SW 1271 (cell line): ENCODE measurements at regions not wholly inside any gene's neighbourhood (a gene's known extent, or its start where the extent isn't known, plus 50 kb on each side); places are given as distances from the start of the nearest gene placed in this dataset.

Source experiments
- DNase-seq, 2 experiments: peaks; one replicate each; lab custom pipeline; 2025; lab: John Stamatoyannopoulos, UW

DNA sequence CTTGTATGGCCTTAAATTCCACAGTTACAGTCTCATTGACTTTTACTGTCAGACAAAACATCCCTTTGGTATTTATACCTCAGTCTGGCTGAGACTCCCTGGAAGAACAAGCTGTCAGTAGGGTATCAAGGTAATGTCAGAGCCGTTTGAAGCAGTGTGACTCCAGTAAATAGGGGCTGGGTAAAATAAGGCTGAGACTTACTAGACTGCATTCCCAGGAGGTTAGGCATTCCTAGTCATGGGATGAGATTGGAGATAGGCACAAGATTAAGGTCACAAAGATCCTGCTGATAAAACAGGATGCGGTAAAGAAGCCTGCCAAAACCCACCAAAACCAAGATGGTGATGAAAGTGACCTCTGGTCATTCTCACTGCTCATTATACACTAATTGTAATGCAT lies 219.5 kb upstream of the SKOR2 start:
- DNase-seq = no peak

DNA sequence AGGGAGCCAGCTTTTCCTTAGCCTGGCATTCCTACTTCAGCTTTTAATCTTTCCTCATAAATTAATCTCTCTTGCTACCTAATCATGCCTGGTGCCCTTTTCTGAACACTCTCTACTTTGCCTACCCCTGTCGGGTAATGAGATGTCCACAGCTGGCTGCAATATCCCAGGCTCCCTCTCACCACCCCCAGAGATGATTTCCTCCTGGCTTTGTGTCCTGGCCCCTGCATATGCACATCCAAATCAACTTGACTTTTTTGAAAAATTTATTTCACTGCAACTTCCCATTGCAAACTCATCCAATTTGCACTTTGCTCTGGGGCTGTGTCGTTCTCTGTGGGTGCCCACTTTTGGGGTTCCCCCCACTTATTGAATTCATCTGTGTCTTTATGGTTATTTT lies 218.1 kb upstream of the SKOR2 start:
- DNase-seq = no peak

DNA sequence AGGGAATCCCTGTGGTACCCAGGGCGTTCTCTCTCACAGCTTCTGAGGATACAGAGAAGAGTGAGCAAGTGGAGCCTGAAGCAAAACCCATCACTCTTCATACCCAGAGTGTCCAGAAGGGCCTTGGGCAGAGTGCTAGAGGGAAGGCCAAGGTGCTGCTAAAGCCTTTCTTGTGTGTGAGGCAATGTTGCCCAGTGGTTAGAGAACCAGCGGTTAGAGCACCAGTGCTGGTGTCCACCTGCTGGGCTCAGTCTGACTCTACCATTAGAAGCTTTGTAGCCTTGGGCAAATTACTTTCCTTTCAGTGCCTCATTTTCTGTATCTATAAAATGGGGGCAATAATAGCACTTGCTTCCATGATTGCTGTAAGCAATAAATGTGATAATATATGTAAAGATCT lies 210.5 kb upstream of the SKOR2 start:
- no peak for DNase-seq

DNA sequence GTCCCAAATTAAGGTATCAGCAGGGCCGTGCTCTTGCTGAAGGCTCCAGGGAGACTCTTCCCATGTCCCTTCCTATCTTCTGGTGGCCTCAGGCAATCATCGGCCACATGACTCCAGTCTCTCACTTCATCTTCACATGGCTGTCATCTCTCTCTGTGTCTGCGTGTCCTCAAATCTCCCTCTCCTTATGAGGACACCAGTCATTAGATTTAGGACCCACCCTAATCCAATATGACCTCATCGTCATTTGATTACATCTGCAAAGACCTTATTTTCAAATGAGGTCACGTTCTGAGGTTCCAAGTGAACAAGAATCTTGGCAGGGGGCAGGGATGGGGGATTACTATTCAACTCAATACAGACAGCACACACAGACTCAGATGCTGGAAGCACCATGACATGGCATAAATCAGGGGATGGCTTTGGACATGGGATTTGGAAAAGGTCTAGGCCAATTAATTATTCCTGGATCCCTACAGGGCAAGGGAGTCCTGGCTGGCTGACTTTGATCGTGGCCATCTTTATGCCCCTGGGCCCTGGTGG lies 210.0 kb upstream of the SKOR2 start:
- DNase-seq = no peak

DNA sequence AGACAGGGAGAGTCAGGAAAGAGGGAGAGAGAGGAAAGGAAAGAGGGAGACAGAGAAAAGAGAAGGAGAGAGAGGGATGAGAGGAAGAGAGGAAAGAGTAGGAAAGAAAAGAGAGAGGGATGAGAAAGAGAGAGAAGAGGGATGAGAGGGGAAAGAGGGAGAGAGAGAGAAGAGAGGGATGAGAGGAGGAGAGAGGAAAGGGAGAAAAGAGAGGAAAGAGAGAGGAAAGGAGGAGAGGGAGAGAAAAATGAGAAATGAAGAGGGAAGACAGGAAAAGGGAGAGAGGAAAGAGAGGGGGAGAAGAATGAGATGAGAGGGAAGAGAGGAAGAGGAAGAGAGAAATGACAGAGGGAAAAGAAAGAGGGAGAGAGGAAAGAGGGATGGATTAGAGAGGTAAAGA lies 207.0 kb upstream of the SKOR2 start:
- no peak for DNase-seq

DNA sequence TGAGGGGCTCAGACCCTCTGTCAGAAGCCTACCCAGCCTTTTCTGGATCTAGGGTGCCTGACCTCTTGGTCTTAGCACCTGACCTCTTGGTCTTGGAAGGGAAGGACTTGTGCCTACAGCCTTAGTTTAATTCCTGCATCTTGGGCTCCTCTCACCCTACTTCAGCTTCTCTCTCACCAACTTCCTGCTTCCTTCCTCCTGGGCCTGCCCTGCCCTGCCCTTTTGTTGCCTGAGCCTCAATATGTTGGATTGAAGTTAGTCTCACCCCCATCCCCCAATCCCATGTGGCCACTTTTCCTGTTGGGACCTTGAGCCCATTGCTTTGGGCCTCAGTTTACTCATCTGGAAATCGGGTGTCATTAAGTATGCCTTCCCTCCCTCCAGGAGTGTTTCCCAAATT lies 206.2 kb upstream of the SKOR2 start:
- DNase-seq = no peak

DNA sequence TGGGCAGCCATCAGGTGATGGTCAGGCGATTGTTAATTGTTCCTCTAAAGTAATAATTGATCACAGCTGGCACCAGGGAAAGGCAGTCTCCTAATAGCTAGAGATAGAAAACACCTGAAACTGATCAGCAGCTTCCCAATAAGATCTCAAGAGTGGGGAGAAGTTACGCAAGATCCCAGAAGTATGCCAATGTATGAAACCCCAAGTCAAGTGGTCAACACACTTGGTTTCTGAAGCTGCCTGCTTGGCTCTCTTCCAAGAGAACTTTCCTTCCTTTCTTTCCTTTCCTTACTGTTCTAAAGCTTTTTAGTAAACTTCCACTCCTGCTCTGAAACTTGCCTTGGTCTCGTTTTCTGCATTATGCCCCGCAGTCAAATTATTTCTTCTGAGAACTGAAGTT lies 201.6 kb upstream of the SKOR2 start:
- DNase-seq = no peak

DNA sequence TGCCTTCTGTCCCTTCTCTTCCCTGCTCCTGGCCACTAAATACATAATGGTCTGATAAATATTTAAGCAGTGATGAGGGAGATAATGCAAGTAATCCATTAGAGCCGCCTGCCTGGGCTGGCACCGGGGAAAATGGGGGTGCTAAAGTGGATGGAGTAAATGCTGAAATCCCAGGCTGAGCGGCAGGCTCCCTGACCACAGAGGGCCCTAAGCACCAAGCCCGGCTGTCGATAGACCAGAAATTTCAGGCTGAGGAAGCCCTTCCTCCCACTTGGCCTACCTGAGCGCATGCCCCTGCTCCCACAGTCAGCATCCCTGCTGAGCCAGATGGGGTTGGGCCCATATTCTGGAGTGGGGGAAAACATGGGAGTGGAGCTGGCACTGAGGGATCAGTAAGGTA lies 197.5 kb upstream of the SKOR2 start:
- DNase-seq = no peak

DNA sequence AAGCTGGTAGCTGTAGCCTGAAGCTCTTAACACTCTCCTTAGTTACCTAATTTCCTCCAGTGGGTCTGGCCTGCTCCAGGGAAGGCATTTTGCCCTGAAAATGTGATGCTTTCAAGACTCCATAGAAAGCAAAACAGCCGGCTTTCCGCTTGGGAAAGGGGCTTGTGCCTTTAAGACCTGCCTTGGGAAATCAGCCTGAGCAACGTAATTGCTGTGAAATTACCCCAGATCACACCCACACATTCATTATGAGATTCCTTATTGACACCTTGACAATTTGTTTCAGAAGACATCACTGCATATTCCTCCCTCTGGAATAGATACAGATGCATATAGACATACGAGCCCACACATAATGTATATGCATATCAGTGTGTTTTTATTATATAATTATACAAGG lies 190.5 kb upstream of the SKOR2 start:
- DNase-seq = no peak

DNA sequence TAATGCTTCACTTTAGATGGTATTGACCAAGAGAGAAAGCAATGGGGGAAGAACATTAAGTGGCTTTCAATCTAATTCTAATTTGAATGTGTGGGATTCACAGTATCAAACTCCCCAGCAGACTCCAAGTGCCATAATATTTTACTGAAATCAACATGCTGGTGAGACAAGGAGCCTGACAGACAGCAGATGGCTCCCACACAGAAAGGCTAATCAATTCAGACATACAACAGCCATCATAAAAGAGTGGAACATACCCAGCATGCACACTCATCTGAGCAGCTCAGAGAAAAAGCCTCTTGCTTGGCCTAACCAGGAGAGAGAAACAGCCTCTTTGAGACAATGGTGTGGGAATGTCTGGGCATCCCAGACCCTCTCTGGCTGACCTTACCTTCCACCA lies 186.5 kb upstream of the SKOR2 start:
- DNase-seq = no peak

DNA sequence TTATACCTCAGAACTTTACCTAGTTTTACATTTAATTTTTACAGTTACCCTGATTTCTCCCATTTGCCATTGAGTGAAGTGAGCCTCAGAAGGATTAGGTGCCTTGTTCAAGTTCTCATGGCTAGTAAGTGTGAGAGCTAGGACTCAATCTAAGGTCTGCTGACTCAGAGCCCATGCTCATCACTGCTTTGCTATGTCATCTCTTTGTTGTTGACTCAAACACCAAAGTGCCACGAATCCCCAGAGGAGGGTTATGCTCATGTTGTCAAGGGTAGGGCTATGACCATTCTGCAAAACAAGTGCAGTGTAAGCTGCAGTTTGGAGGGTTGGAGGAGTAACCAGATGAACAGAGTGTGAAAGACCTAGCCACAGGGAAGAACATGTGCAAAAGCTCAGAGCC lies 185.4 kb upstream of the SKOR2 start:
- DNase-seq = no peak

DNA sequence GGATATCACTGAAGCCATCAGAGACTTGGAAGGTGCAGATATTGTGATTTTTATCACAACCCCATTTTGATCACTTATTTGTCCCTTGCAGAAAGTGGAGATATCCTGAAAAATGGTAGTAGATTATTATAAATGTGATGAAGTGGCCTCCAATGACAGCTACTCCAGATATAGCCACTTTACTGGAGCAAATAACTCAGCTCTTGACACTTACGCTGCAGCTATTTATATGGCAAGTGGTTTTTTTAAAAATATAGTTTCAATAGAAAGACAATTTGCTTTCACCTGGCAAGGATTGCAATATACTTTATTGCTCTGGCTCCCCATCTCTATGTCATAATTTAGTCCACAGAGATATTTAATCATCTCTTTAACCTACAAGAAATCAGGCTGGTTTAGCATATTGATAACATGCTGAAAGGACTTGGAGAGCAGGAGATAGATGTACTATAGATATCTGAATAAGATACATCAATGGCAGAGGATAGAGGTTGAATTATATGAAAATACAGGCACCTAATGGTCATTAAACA lies 182.8 kb upstream of the SKOR2 start:
- DNase-seq = no peak

DNA sequence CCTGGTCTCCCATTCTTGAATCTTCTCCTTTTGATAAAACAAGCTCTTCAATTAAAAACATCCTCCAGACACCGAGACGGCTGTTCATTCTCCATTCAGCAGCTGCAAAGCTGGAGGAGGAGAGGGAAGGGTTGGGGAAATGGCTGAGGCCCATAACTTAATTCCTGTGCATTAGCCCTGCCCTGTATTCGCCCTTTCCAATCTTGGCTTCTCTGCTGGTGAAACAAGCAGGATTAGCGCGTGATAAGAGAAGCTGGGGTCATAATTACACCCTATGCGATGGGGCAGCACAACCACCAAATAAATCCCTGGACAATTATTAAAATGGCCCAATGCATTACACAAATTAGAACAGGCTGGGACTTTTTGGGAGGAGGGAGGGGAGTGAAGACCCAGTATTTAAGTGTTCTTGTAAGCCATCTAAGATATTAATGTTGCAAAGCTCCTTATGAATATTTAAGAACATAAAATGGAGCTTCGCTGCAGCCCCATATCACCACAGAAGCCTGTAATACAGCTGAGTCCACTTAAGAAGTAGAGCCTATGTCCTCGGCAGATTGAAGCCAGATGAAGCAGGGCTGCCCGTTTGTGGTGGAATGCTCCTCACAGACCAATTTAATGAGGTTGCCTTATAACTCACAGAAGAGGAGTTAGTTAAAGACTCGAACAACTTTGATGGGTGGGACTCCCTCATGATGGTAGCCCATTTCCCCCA lies 176.6 kb upstream of the SKOR2 start:
- no peak for DNase-seq

DNA sequence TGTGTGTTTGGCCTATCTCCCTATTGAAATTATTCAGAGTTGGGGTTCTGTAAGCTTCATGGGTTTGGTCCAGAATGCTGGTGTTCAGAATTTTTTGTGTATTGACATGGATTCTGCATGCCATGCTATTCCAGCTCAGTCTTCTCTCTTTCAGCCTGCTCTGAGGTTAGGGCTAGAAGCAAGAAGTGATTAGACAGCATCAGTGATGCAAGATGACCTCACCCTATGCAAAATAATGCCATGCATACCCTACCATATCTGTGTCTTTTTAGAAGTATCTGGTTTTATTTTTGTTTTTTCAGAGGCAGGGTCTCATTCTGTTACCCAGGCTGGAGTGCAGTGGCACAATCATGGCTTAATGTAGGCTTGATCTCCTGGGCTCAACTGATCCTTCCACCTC lies 175.6 kb upstream of the SKOR2 start:
- no peak for DNase-seq

DNA sequence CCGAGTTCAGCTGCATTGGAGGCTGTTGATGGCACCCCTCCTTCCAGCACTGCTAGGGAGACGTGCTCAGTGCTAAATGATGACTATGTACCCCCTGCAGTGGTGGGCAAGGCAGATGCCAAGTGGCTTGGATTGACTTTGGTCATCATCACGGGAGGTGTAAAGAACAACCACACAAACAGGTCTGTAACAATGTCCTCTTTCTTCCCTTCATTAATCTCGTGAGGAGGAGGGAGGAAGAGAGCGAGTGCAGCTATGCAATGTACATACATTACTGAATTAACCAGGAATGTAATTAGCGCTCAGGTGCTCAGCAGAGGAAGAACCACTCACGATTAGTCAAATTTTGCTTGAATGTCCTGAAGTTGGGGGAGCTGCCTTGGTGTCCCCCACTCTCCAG lies 173.9 kb upstream of the SKOR2 start:
- no peak for DNase-seq

DNA sequence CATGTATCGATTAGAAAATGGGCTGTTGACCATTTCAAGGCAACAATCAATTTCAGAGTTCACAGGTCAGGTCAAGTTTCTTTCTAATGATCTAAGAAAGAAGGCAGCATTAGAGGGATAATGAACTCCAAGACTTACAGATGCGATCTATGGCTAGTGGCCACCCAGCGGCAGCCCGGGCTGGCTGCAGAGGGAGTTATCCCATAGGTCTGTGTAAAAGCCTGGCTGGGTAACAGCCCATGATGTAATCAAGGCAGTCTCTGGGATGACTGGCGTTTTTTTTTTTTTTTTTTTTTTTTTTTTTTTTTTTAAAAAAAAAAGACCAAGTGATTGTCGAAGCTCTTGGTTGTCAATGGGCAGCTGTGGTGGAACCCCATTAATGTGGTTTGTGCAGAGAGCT lies 171.1 kb upstream of the SKOR2 start:
- DNase-seq = no peak

DNA sequence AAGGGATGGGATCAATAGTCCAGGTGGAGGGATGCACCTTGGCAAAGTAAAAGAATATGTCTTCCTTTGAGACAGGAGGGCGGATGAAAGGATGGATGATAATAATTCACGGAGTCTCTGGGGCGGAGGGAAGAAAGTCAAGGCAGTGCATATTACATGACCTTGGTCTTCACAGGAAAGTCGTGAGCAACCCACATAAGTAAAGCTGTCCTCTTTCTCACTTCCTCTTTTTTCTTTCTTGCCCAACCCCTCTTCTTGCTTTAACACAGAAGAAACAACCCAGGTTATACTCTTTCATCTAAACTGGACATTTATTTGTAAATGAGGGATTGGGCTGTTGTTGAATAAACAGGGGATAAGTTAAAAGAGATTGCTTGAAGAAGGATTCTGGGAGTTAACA lies 168.7 kb upstream of the SKOR2 start:
- no peak for DNase-seq

DNA sequence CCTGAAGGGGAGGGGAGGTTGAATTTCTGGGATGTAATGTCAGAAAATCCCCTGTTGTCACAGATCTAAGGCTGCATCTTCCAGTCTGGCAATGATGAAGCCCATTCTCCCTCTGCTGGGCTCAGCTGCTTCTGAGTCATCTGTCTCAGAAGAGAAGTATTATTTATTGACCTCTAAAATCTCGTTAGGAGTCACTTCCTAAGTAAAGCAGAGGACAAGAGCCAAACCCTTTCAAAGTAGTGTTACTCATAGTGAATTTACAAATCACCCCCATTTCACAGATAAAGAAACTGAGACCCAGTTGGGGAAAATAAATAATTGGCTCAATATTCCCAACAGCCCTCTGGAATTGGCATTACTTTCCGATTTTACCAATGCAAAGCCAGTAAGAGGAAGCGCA lies 167.3 kb upstream of the SKOR2 start:
- DNase-seq = no peak

DNA sequence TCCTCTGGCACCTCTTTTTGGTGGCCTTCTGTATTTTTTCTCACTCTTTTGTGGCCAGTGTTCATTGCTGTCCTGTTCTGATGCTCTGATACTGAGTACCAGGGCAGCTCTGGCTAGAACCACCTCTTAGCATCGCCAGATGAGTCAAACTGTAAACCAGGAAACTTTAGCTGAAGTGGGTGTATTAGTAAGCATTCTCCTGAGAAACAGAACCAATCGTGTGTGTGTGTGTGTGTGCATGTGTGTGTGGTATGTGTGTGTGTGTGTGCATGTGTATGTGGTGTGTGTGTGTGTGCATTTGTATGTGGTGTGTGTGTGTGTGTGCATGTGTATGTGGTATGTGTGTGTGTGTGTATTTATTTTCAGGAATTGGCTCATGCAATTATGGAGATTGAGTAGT lies 166.3 kb upstream of the SKOR2 start:
- no peak for DNase-seq

DNA sequence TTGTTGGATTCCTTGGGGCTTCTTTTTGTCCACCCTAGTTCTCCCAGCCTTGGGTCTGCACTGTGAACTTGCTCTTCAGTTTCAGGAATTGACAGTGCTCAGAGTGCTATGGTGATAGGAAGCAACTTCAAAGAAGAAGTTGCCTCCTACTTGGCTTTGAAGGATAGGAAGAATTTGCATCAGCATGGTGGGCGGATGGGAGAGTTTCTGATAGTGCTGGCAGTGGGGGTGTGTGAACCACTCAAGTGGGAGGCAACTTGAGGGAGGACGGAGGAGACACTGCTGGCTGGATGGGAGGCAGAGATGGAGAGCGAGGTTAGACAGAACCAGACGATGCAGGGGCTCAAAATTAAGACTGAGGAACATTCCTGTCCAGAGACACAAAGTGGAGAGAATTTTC lies 164.4 kb upstream of the SKOR2 start:
- no peak for DNase-seq

DNA sequence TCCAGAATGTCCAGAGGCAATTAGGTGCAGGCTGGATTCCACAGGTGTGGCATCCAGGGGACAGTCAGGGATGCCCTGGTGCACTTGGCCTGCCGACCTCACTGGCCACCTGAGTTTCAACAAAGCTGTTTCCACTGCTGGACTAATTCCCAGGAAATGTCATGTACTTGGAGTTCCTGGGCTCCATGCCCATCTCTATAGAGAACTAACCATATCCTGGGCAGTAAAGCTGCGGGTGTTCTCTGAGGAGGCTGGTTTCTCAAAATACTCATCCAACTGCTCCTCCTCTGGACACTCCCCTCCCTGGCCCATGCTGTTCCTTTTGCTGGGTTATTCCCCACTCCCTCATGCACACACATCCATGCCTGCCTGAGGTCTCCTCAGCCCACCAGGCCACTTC lies 161.9 kb upstream of the SKOR2 start:
- DNase-seq = no peak

DNA sequence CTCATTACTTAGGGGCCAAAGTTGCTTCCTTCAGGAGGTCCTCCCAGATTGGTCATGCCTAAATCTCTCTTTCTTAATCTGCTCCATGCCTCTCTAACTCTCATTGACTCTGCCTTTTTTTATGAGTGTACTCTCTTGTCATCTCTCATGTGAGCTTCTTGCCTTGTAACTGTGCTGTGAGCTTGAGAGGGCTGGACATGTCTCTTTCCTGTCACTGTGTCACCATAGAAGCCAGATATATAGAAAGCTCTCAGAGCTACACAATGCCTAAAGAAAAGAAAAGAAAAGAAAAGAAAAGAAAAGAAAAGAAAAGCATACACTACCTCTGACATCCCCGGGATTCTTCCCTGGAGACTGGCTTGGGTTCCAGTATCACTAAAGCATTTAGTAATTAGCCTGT lies 161.5 kb upstream of the SKOR2 start:
- DNase-seq = no peak

DNA sequence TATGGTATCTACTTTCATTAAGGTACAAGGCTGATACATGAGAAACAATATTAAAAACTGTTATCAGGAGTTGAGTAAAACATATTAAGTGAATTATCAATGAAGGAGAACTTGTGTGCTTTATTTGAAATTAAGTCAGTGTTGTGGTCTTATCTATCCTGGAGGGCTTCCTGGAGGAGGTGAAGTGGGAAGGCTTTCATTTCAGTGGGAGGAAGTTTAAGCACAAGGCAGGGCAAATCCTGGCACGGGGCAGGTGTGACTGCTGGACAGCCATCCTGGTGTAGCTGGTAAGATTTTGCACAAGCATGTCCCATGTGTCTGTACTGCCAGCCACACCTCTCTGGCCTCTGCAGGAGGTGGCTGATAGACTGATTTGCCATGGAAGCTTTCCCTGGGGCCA lies 159.7 kb upstream of the SKOR2 start:
- no peak for DNase-seq

DNA sequence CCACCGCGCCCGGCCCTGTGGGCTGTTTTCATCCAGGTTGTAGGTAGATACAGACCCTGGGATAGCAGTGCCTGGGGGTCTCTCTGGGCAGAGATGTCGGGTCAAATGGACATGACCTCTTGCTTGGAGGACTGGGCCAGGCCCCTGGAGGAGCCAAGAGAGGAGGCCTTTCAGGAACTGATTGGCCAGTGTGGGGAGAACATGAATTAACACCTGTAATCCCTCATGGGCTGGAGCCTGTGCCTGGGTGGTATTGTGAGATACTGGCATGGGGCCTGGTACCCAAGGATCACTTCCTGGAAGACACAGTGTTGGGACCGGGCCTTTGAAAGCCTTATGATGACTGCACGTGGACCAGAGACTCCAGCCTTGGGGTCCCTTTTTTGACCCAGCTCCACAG lies 158.7 kb upstream of the SKOR2 start:
- DNase-seq = no peak
